OCI-LY3 (cell line): ENCODE measurements at regions not wholly inside any gene's neighbourhood (a gene's known extent, or its start where the extent isn't known, plus 50 kb on each side); places are given as distances from the start of the nearest gene placed in this dataset.

ENCODE experiments used
- EZH2phosphoT487 ChIP-seq: fragments of 200-600 bp; shearing (Covaris generic); IDR thresholded peaks from 2 replicates; pipeline ENCODE4 v1.6.1; 2018; ENCODE audit warnings: antibody characterized with exemption, mixed run types, low read depth
- TF ChIP-seq, protein P1 (sequence below): fragments of 200-600, 300-600 bp; sonication (generic); IDR thresholded peaks from 2 replicates; pipeline ENCODE4 v1.5.1; 2014; ENCODE audit warnings: antibody characterized with exemption, low read length, low read depth

DNA sequence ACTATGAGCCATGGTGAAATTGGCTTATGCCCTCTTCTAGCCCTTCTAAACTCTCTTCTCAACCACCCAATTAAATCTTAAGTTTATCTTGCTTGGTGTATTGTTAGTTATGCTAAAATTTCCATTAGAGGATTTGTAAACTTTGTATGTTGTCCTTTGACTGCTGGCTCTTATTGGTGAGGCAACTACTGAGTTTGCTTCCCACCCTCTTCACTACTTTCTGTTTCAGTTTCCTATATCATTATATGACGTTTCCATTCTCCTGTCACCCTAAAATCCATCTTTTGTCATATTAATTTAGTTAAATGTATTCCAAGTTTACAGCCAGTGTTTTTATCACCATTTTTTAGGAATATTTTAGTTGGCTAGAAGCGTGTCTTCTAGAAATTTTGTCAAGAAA, 80.9 kb upstream of the VWC2 start:
- TF ChIP-seq, protein P1, sequence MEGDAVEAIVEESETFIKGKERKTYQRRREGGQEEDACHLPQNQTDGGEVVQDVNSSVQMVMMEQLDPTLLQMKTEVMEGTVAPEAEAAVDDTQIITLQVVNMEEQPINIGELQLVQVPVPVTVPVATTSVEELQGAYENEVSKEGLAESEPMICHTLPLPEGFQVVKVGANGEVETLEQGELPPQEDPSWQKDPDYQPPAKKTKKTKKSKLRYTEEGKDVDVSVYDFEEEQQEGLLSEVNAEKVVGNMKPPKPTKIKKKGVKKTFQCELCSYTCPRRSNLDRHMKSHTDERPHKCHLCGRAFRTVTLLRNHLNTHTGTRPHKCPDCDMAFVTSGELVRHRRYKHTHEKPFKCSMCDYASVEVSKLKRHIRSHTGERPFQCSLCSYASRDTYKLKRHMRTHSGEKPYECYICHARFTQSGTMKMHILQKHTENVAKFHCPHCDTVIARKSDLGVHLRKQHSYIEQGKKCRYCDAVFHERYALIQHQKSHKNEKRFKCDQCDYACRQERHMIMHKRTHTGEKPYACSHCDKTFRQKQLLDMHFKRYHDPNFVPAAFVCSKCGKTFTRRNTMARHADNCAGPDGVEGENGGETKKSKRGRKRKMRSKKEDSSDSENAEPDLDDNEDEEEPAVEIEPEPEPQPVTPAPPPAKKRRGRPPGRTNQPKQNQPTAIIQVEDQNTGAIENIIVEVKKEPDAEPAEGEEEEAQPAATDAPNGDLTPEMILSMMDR = no peak
- no peak for TF ChIP-seq EZH2phosphoT487
